Gastrocnemius medialis (tissue), 4 donors: ENCODE measurements at regions not wholly inside any gene's neighbourhood (a gene's known extent, or its start where the extent isn't known, plus 50 kb on each side); places are given as distances from the start of the nearest gene placed in this dataset.

Experiments
- POLR2A ChIP-seq, 2 donors: fragments of 450-650 bp; IDR thresholded peaks; one replicate each; pipeline ENCODE4 v1.6.1; 2017; ENCODE audit warnings: antibody characterized with exemption in 2 of 2, mild to moderate bottlenecking in 2 of 2, moderate library complexity in 2 of 2
- TF ChIP-seq, protein P1 (sequence below), 5 experiments: fragments of 450-650 bp in 3 of 5; fragments of 200-600 bp in 2 of 5; sonication (generic) in 2 of 5; IDR thresholded peaks in 4 of 5; conservative IDR thresholded peaks in 1 of 5; 1 replicate in 4 of 5; 2 replicates in 1 of 5; pipeline ENCODE4 v1.5.1; 2016 to 2019; ENCODE audit warnings: antibody characterized with exemption in 5 of 5, mild to moderate bottlenecking in 3 of 5, moderate library complexity in 3 of 5

- TF ChIP-seq POLR2A (IDR thresholded peaks at IDR 0.05), result no peak
- TF ChIP-seq, protein P1, sequence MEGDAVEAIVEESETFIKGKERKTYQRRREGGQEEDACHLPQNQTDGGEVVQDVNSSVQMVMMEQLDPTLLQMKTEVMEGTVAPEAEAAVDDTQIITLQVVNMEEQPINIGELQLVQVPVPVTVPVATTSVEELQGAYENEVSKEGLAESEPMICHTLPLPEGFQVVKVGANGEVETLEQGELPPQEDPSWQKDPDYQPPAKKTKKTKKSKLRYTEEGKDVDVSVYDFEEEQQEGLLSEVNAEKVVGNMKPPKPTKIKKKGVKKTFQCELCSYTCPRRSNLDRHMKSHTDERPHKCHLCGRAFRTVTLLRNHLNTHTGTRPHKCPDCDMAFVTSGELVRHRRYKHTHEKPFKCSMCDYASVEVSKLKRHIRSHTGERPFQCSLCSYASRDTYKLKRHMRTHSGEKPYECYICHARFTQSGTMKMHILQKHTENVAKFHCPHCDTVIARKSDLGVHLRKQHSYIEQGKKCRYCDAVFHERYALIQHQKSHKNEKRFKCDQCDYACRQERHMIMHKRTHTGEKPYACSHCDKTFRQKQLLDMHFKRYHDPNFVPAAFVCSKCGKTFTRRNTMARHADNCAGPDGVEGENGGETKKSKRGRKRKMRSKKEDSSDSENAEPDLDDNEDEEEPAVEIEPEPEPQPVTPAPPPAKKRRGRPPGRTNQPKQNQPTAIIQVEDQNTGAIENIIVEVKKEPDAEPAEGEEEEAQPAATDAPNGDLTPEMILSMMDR (IDR thresholded peaks at IDR 0.05 in 4 of 5, conservative IDR thresholded peaks at IDR 0.05 in 1 of 5), result no peak
Observed at GRCh38 chr6:153368131-153368530, 237.0 kb upstream of the RGS17 start.
